GM18517 (cell line): ENCODE measurements at regions not wholly inside any gene's neighbourhood (a gene's known extent, or its start where the extent isn't known, plus 50 kb on each side); places are given as distances from the start of the nearest gene placed in this dataset.

ENCODE experiments used
- ATAC-seq: cut with Tn5 transposase; IDR thresholded peaks from one replicate; pipeline ENCODE4 v1.9.1; 2021; ENCODE audit warnings: mild to moderate bottlenecking, moderate library complexity; ENCODE audit not compliant: unreplicated experiment

GRCh38 chr3:86737517-86737916 lies 253.4 kb downstream of the VGLL3 start:
- ATAC-seq = no peak

GRCh38 chr3:86733257-86733656 lies 257.7 kb downstream of the VGLL3 start:
- no peak for ATAC-seq

GRCh38 chr3:86731501-86731901 lies 259.4 kb downstream of the VGLL3 start:
- ATAC-seq = no peak

- no peak for ATAC-seq
Observed at GRCh38 chr3:86723433-86723832, 267.5 kb downstream of the VGLL3 start.

GRCh38 chr3:86711634-86712033 lies 279.3 kb downstream of the VGLL3 start:
- no peak for ATAC-seq

GRCh38 chr3:86708893-86709292 lies 282.1 kb downstream of the VGLL3 start:
- ATAC-seq = no peak

- no peak for ATAC-seq
Observed at GRCh38 chr3:86702381-86702958, 288.5 kb downstream of the VGLL3 start.

- ATAC-seq = no peak
Observed at GRCh38 chr3:86695752-86696151, 295.2 kb downstream of the VGLL3 start.

- no peak for ATAC-seq
Observed at GRCh38 chr3:86673991-86674390, 317.0 kb downstream of the VGLL3 start.

GRCh38 chr3:86661817-86662216 lies 329.1 kb downstream of the VGLL3 start:
- ATAC-seq = no peak

GRCh38 chr3:86658876-86659275 lies 332.1 kb downstream of the VGLL3 start:
- no peak for ATAC-seq

GRCh38 chr3:86654806-86655460 lies 336.0 kb downstream of the VGLL3 start:
- no peak for ATAC-seq

GRCh38 chr3:86653661-86654205 lies 337.2 kb downstream of the VGLL3 start:
- no peak for ATAC-seq

- no peak for ATAC-seq
Observed at GRCh38 chr3:86648087-86648486, 342.9 kb downstream of the VGLL3 start.

GRCh38 chr3:86645756-86646155 lies 345.2 kb downstream of the VGLL3 start:
- no peak for ATAC-seq

GRCh38 chr3:86634361-86634760 lies 356.6 kb downstream of the VGLL3 start:
- no peak for ATAC-seq

- no peak for ATAC-seq
Observed at GRCh38 chr3:86629511-86629910, 361.4 kb downstream of the VGLL3 start.

- ATAC-seq = no peak
Observed at GRCh38 chr3:86624192-86624591, 366.8 kb downstream of the VGLL3 start.

- ATAC-seq = no peak
Observed at GRCh38 chr3:86618706-86619105, 372.2 kb downstream of the VGLL3 start.

GRCh38 chr3:86605166-86605565 lies 385.8 kb downstream of the VGLL3 start:
- no peak for ATAC-seq

- no peak for ATAC-seq
Observed at GRCh38 chr3:86595696-86596095, 395.3 kb downstream of the VGLL3 start.

- no peak for ATAC-seq
Observed at GRCh38 chr3:86594838-86595237, 396.1 kb downstream of the VGLL3 start.

GRCh38 chr3:86578071-86578470 lies 412.9 kb downstream of the VGLL3 start:
- ATAC-seq = no peak
